ENCODE measurements at regions not wholly inside any gene's neighbourhood (a gene's known extent, or its start where the extent isn't known, plus 50 kb on each side); places are given as distances from the start of the nearest gene placed in this dataset.

- TF ChIP-seq EZH2 (IDR thresholded peaks at IDR 0.05; ENCODE audit: insufficient read depth, poor library complexity, severe bottlenecking): no peak
- TF ChIP-seq EZH2phosphoT487 (IDR thresholded peaks at IDR 0.05; ENCODE audit: insufficient read depth, low read depth): no peak
These were observed 246.4 kb upstream of the NT5C1B start for GRCh38 chr2:18835787-18836186.
